NCI-H128 (cell line): ENCODE measurements at regions not wholly inside any gene's neighbourhood (a gene's known extent, or its start where the extent isn't known, plus 50 kb on each side); places are given as distances from the start of the nearest gene placed in this dataset.

Source experiments
- DNase-seq: peaks from one replicate; lab custom pipeline; 2025; ENCODE audit not compliant: unreplicated experiment; lab: John Stamatoyannopoulos, UW

- no peak for DNase-seq
Measured at GRCh38 chr2:6064757-6065156, 372.6 kb downstream of the SOX11 start.

GRCh38 chr2:6065703-6066102 is 373.5 kb downstream of the SOX11 start:
- DNase-seq = no peak

- no peak for DNase-seq
Measured at GRCh38 chr2:6067089-6067488, 374.9 kb downstream of the SOX11 start.

- no peak for DNase-seq
Measured at GRCh38 chr2:6067806-6068205, 375.6 kb downstream of the SOX11 start.

GRCh38 chr2:6068429-6068828 is 376.2 kb downstream of the SOX11 start:
- no peak for DNase-seq

- peak; percentile 49 for DNase-seq
Measured at GRCh38 chr2:6069381-6069780, 377.2 kb downstream of the SOX11 start.

- no peak for DNase-seq
Measured at GRCh38 chr2:6071519-6071918, 379.3 kb downstream of the SOX11 start.

GRCh38 chr2:6072276-6072675 is 380.1 kb downstream of the SOX11 start:
- no peak for DNase-seq

GRCh38 chr2:6072768-6073167 is 380.6 kb downstream of the SOX11 start:
- DNase-seq = no peak

GRCh38 chr2:6073191-6074088 is 381.3 kb downstream of the SOX11 start:
- no peak for DNase-seq

GRCh38 chr2:6074089-6074643 is 382.0 kb downstream of the SOX11 start:
- no peak for DNase-seq

- DNase-seq = no peak
Measured at GRCh38 chr2:6077585-6077984, 385.4 kb downstream of the SOX11 start.

GRCh38 chr2:6078414-6078813 is 386.2 kb downstream of the SOX11 start:
- DNase-seq = no peak

- DNase-seq = no peak
Measured at GRCh38 chr2:6079405-6079804, 387.2 kb downstream of the SOX11 start.

GRCh38 chr2:6080932-6081753 is 389.0 kb downstream of the SOX11 start:
- DNase-seq = no peak

- no peak for DNase-seq
Measured at GRCh38 chr2:6081955-6082624, 389.9 kb downstream of the SOX11 start.

- DNase-seq = no peak
Measured at GRCh38 chr2:6082625-6083018, 390.4 kb downstream of the SOX11 start.

GRCh38 chr2:6083136-6083535 is 391.0 kb downstream of the SOX11 start:
- DNase-seq = no peak

- no peak for DNase-seq
Measured at GRCh38 chr2:6089474-6089873, 397.3 kb downstream of the SOX11 start.

- DNase-seq = no peak
Measured at GRCh38 chr2:6103372-6103771, 411.2 kb downstream of the SOX11 start.

- DNase-seq = peak; percentile 14
Measured at GRCh38 chr2:6103949-6104348, 411.8 kb downstream of the SOX11 start.
